ENCODE measurements at regions not wholly inside any gene's neighbourhood (a gene's known extent, or its start where the extent isn't known, plus 50 kb on each side); places are given as distances from the start of the nearest gene placed in this dataset.

DNA sequence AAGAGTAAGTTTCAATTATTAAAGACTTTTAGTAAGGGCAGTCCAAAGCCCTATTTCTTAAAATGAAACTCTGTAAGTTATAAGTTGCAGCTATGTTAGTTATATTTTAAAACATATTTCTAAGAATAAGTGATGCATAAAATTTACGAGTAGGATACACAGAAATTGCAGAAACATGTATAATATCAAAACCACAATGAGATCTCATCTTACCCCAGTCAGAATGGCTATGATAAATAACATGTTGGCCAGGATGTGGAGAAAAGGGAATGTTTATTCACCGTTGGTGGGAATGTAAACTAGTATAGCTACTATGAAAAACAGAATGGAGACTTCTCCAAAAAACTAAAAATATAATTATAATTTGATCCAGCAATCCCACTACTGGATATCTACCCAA is 201.2 kb downstream of the CBLN2 start:
- no peaks in the 10 kb centered on the region for H3K4me1 Mint-ChIP-seq (ENCODE audit: low read depth)
- no peaks in the 10 kb centered on the region for H3K27me3 Mint-ChIP-seq
- no peak overlapping the region for H3K27ac Mint-ChIP-seq
- no peak overlapping the region for H3K4me3 Mint-ChIP-seq (ENCODE audit: low read depth)
- no peaks in the 10 kb centered on the region for H3K9me3 Mint-ChIP-seq (ENCODE audit: low read depth)
- TF ChIP-seq, protein P1, sequence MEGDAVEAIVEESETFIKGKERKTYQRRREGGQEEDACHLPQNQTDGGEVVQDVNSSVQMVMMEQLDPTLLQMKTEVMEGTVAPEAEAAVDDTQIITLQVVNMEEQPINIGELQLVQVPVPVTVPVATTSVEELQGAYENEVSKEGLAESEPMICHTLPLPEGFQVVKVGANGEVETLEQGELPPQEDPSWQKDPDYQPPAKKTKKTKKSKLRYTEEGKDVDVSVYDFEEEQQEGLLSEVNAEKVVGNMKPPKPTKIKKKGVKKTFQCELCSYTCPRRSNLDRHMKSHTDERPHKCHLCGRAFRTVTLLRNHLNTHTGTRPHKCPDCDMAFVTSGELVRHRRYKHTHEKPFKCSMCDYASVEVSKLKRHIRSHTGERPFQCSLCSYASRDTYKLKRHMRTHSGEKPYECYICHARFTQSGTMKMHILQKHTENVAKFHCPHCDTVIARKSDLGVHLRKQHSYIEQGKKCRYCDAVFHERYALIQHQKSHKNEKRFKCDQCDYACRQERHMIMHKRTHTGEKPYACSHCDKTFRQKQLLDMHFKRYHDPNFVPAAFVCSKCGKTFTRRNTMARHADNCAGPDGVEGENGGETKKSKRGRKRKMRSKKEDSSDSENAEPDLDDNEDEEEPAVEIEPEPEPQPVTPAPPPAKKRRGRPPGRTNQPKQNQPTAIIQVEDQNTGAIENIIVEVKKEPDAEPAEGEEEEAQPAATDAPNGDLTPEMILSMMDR (IDR thresholded peaks at IDR 0.05; ENCODE audit: unreplicated experiment): no peak
- no peaks in the 10 kb centered on the region for H3K36me3 Mint-ChIP-seq (ENCODE audit: insufficient read depth)
- no peak for DNase-seq (ENCODE audit: low spot score, unreplicated experiment)

DNA sequence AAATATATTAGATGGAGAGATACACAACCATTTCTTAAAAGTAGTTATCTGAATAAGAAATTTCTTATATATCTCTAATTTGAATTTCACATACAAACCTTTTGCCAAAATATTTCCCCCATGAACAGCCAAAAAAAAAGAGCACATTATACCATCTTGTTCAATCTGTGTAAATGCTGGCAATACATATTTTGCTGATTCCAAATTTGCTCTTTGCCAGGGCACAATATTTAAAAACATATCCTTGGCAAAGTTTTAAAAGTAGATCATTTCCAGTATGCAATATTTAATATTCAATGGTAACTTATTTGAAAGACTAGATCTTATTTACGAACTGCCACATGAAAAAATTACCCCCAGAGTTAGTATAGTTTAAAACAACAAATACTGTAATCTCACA is 204.2 kb downstream of the CBLN2 start:
- Mint-ChIP-seq H3K4me1 (ENCODE audit: low read depth) (no peaks in the 10 kb centered on the region), H3K36me3 (ENCODE audit: insufficient read depth) (no peaks in the 10 kb centered on the region), H3K9me3 (ENCODE audit: low read depth) (no peaks in the 10 kb centered on the region), H3K4me3 (ENCODE audit: low read depth) (no peak overlapping the region), H3K27me3 (no peaks in the 10 kb centered on the region), H3K27ac (no peak overlapping the region)
- TF ChIP-seq, protein P1 (IDR thresholded peaks at IDR 0.05; ENCODE audit: unreplicated experiment): no peak
- no peak for DNase-seq (ENCODE audit: low spot score, unreplicated experiment)

DNA sequence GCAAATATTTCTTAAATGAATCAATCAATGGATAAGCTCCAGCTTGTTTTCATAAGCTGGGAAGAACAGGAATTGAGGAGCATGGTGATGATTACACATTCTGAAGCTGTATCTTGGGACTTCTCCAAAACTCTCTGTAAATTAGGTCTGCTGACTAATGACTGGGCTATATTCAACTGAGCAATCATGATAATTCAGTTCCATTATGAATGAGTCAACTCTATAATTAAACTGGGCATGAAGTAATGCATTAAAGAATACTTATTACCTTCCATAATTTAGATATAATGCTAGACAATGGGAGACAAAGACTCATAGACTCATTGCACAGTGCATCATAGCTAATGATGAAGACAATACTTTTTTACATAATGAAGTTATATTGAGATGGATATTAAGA is 207.4 kb downstream of the CBLN2 start:
- no peak overlapping the region for H3K4me3 Mint-ChIP-seq (ENCODE audit: low read depth)
- no peaks in the 10 kb centered on the region for H3K36me3 Mint-ChIP-seq (ENCODE audit: insufficient read depth)
- no peaks in the 10 kb centered on the region for H3K9me3 Mint-ChIP-seq (ENCODE audit: low read depth)
- DNase-seq (ENCODE audit: low spot score, unreplicated experiment): no peak
- TF ChIP-seq, protein P1 (IDR thresholded peaks at IDR 0.05; ENCODE audit: unreplicated experiment): no peak
- no peaks in the 10 kb centered on the region for H3K27me3 Mint-ChIP-seq
- H3K4me1 Mint-ChIP-seq (ENCODE audit: low read depth): no peaks in the 10 kb centered on the region
- no peak overlapping the region for H3K27ac Mint-ChIP-seq

DNA sequence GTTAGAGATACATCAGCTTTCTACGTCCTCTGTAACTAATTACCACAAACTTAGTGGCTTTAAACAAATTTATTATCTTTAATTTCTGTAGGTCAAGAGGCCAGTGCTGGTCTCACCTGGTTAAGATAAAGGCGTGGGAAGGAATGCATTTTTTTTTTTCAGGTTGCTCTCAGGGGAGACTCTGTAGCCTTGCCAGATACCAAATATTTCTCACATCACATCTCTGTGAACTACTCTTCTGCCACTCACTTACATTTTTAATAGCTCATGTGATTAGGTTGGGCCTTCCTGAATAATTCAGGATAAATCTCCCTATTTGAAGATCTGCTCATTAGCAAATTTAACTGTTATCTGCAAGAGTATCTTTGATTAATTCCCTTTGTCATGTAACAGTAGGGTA is 214.6 kb downstream of the CBLN2 start:
- H3K36me3 Mint-ChIP-seq (ENCODE audit: insufficient read depth): no peaks in the 10 kb centered on the region
- TF ChIP-seq, protein P1 (IDR thresholded peaks at IDR 0.05; ENCODE audit: unreplicated experiment): no peak
- H3K27ac Mint-ChIP-seq: no peak overlapping the region
- no peak overlapping the region for H3K4me3 Mint-ChIP-seq (ENCODE audit: low read depth)
- H3K9me3 Mint-ChIP-seq (ENCODE audit: low read depth): no peaks in the 10 kb centered on the region
- H3K27me3 Mint-ChIP-seq: no peaks in the 10 kb centered on the region
- no peak for DNase-seq (ENCODE audit: low spot score, unreplicated experiment)
- H3K4me1 Mint-ChIP-seq (ENCODE audit: low read depth): peaks cover 4% of the 10 kb centered on the region

DNA sequence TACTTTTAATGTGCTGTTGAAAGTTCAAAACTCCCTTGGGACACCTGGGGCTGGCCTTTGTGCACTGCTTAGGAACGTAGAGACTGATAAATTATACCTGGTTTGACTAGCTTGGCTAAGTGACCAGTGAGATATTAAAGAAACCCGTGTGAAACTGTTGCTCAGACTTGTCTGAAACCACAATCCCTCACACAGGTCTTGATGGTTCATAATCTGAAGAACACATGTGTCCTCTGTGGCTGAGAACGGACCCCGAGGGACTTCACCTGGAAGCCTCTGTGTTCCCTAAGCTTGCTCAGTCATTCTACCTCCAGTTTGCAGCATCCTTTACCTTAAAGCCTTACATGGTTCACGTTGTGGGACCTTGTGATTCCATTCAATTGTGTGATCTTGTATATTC is 218.8 kb downstream of the CBLN2 start:
- Mint-ChIP-seq H3K27ac (no peak overlapping the region), H3K4me3 (ENCODE audit: low read depth) (no peak overlapping the region), H3K9me3 (ENCODE audit: low read depth) (no peaks in the 10 kb centered on the region), H3K4me1 (ENCODE audit: low read depth) (peaks cover 4% of the 10 kb centered on the region), H3K27me3 (no peaks in the 10 kb centered on the region), H3K36me3 (ENCODE audit: insufficient read depth) (no peaks in the 10 kb centered on the region)
- TF ChIP-seq, protein P1 (IDR thresholded peaks at IDR 0.05; ENCODE audit: unreplicated experiment): no peak
- DNase-seq (ENCODE audit: low spot score, unreplicated experiment): no peak
